ENCODE measurements at regions not wholly inside any gene's neighbourhood (a gene's known extent, or its start where the extent isn't known, plus 50 kb on each side); places are given as distances from the start of the nearest gene placed in this dataset.

- no peak for DNase-seq
These were observed 1029.0 kb upstream of the B3GALT2 start for GRCh38 chr1:194215448-194215847.

- no peak for DNase-seq
These were observed 1028.3 kb upstream of the B3GALT2 start for GRCh38 chr1:194214735-194215134.

GRCh38 chr1:194209920-194210319, 1023.5 kb upstream of the B3GALT2 start:
- no peak for DNase-seq

GRCh38 chr1:194208674-194209073, 1022.3 kb upstream of the B3GALT2 start:
- DNase-seq = no peak

- no peak for DNase-seq
These were observed 1010.1 kb upstream of the B3GALT2 start for GRCh38 chr1:194196562-194196961.

GRCh38 chr1:194194724-194195123, 1008.3 kb upstream of the B3GALT2 start:
- DNase-seq = no peak

GRCh38 chr1:194184974-194185373, 998.6 kb upstream of the B3GALT2 start:
- DNase-seq = no peak

- no peak for DNase-seq
These were observed 998.0 kb upstream of the B3GALT2 start for GRCh38 chr1:194184425-194184824.

GRCh38 chr1:194181845-194182244, 995.4 kb upstream of the B3GALT2 start:
- DNase-seq = no peak

- no peak for DNase-seq
These were observed 989.8 kb upstream of the B3GALT2 start for GRCh38 chr1:194176212-194176611.

- DNase-seq = no peak
These were observed 988.8 kb upstream of the B3GALT2 start for GRCh38 chr1:194175251-194175650.

- no peak for DNase-seq
These were observed 988.1 kb upstream of the B3GALT2 start for GRCh38 chr1:194174528-194174927.

- DNase-seq = no peak
These were observed 985.2 kb upstream of the B3GALT2 start for GRCh38 chr1:194171596-194171995.

GRCh38 chr1:194167956-194168640, 981.7 kb upstream of the B3GALT2 start:
- DNase-seq = no peak

- no peak for DNase-seq
These were observed 978.3 kb upstream of the B3GALT2 start for GRCh38 chr1:194164755-194165154.

GRCh38 chr1:194161591-194161990, 975.2 kb upstream of the B3GALT2 start:
- no peak for DNase-seq

- no peak for DNase-seq
These were observed 973.5 kb upstream of the B3GALT2 start for GRCh38 chr1:194159941-194160340.

GRCh38 chr1:194155962-194156361, 969.5 kb upstream of the B3GALT2 start:
- no peak for DNase-seq

- no peak for DNase-seq
These were observed 964.6 kb upstream of the B3GALT2 start for GRCh38 chr1:194151056-194151455.

- DNase-seq = no peak
These were observed 963.8 kb upstream of the B3GALT2 start for GRCh38 chr1:194150242-194150641.

- DNase-seq = no peak
These were observed 946.7 kb upstream of the B3GALT2 start for GRCh38 chr1:194133152-194133551.

- DNase-seq = no peak
These were observed 931.7 kb upstream of the B3GALT2 start for GRCh38 chr1:194118086-194118485.

GRCh38 chr1:194117582-194117981, 931.2 kb upstream of the B3GALT2 start:
- no peak for DNase-seq

- DNase-seq = no peak
These were observed 927.9 kb upstream of the B3GALT2 start for GRCh38 chr1:194114288-194114687.

GRCh38 chr1:194105381-194105780, 919.0 kb upstream of the B3GALT2 start:
- DNase-seq = no peak
